Panc1 (cell line): ENCODE measurements at regions not wholly inside any gene's neighbourhood (a gene's known extent, or its start where the extent isn't known, plus 50 kb on each side); places are given as distances from the start of the nearest gene placed in this dataset.

Source experiments
- ATAC-seq: fragments of 200-7000 bp; cut with Tn5 transposase; 2 replicates; pipeline ENCODE4 v1.9.1; 2020; ENCODE audit warnings: mild to moderate bottlenecking, moderate library complexity
- BruUV-seq: library from RNA; stranded (reverse); fragments of 400-500 nt; replicated peaks from 2 replicates; lab custom pipeline; 2021; lab: Mats Ljungman, UMichigan
- CTCF ChIA-PET: fragments of 300-600 bp; sonication (Branson Sonifier 250); formaldehyde crosslinking; loops from one replicate; lab custom pipeline; 2022; ENCODE audit warnings: antibody characterized with exemption; lab: Charles Lee
- POLR2A ChIA-PET: fragments of 300-600 bp; sonication (Branson Sonifier 250); formaldehyde crosslinking; loops from one replicate; lab custom pipeline; 2022; ENCODE audit warnings: antibody characterized with exemption; lab: Charles Lee
- DNase-seq: peaks from one replicate; pipeline ENCODE4 v3.0.0-alpha.2; 2010; ENCODE audit warnings: low read depth, low spot score
- H3K27ac ChIP-seq: 2 replicates; pipeline ENCODE4 v1.5.1; 2011; ENCODE audit warnings: mild to moderate bottlenecking, low read length, inconsistent platforms
- H3K27me3 ChIP-seq: fragments of 200-500 bp; sonication (Bioruptor generic); 2 replicates; pipeline ENCODE4 v1.6.0; 2014; ENCODE audit warnings: low read length, inconsistent platforms; ENCODE audit not compliant: control insufficient read depth, insufficient read depth
- H3K36me3 ChIP-seq: fragments of 200-500 bp; sonication (Bioruptor generic); 2 replicates; pipeline ENCODE4 v1.5.1; 2014; ENCODE audit warnings: inconsistent platforms, mild to moderate bottlenecking, low read length, moderate library complexity; ENCODE audit not compliant: control insufficient read depth, insufficient read depth
- H3K4me1 ChIP-seq: 2 replicates; pipeline ENCODE4 v1.5.1; 2011; ENCODE audit warnings: inconsistent platforms, mild to moderate bottlenecking, low read length, moderate library complexity; ENCODE audit not compliant: control insufficient read depth, insufficient read depth
- H3K4me3 ChIP-seq, 2 experiments: 2 replicates each; pipeline ENCODE4 v1.5.1; 2011 to 2012; ENCODE audit warnings: low read depth in 2 of 2, low read length in 2 of 2, mild to moderate bottlenecking in 2 of 2, inconsistent platforms in 1 of 2, moderate library complexity in 1 of 2
- H3K9me3 ChIP-seq: fragments of 200-500 bp; sonication (Bioruptor generic); 2 replicates; pipeline ENCODE4 v1.5.1; 2014; ENCODE audit warnings: low read depth, mild to moderate bottlenecking, inconsistent platforms, low read length, moderate library complexity; ENCODE audit not compliant: control insufficient read depth, insufficient read depth
- CTCF ChIP-seq: fragments of 450-650 bp; IDR thresholded peaks from 2 replicates; pipeline ENCODE4 v1.5.1; 2017; ENCODE audit warnings: mild to moderate bottlenecking
- POLR2AphosphoS5 ChIP-seq: IDR thresholded peaks from 2 replicates; pipeline ENCODE4 v1.6.1; 2012; ENCODE audit warnings: mild to moderate bottlenecking, low read depth, low read length, moderate library complexity
- REST ChIP-seq, 2 experiments: IDR thresholded peaks; 2 replicates each; pipeline ENCODE4 v1.6.1; 2011 to 2012; ENCODE audit warnings: low read depth in 2 of 2, control low read depth in 1 of 2, low read length in 1 of 2, mild to moderate bottlenecking in 1 of 2, moderate library complexity in 1 of 2; ENCODE audit not compliant: insufficient read depth in 1 of 2
- SIN3A ChIP-seq: IDR thresholded peaks from 2 replicates; pipeline ENCODE4 v1.6.1; 2012; ENCODE audit warnings: low read depth, mild to moderate bottlenecking, low read length, moderate library complexity, borderline replicate concordance; ENCODE audit not compliant: insufficient read depth
- TCF7L2 ChIP-seq: IDR thresholded peaks from 2 replicates; pipeline ENCODE4 v1.6.1; 2011; ENCODE audit warnings: mild to moderate bottlenecking, low read depth, low read length, inconsistent platforms
- in situ Hi-C: cut with HindIII; loops from 2 replicates; pipeline ENCODE4 v1.10.0; 2016; ENCODE audit warnings: low sequenced_read_pairs, low pct_unique_long_range_greater_than_20kb
- intact Hi-C: fragments of 100-400 bp; cut with micrococcal nuclease; formaldehyde crosslinking; loops from one replicate; pipeline ENCODE4 v1.10.0; 2022; ENCODE audit not compliant: unreplicated experiment

GRCh38 chr15:70475407-70475781, 288.0 kb downstream of the UACA start:
- DNase-seq: no peak
- peak overlapping the region; percentile 15 to 41 for H3K4me3 ChIP-seq
- in situ Hi-C loops (no loop called here), intact Hi-C loops (no loop called here)
- H3K27ac ChIP-seq: peak overlapping the region; percentile 99
- ChIA-PET POLR2A (interaction anchor here (0.5 kb wide), 2 partner anchors 274 to 913 kb away, joined by 3 to 8 read pairs; no protein-coding TSS in a partner anchor), CTCF (interaction anchor here (0.5 to 2.3 kb wide), 4 partner anchors 8 to 244 kb away, joined by 3 to 5 read pairs (median 3); no protein-coding TSS in a partner anchor)
- BruUV-seq: no TSS peak
- H3K27me3 ChIP-seq: no peaks in the 10 kb centered on the region
- H3K36me3 ChIP-seq: no peaks in the 10 kb centered on the region
- peak; percentile 57 for ATAC-seq
- H3K9me3 ChIP-seq: no peaks in the 10 kb centered on the region
- peaks cover 46% of the 10 kb centered on the region for H3K4me1 ChIP-seq
- no peak for TF ChIP-seq TCF7L2
- TF ChIP-seq SIN3A: no peak
- TF ChIP-seq CTCF: no peak
- no peak for TF ChIP-seq REST (IDR thresholded peaks at IDR 0.05; ENCODE audit: insufficient read depth in 1 of 2, low read depth in 2 of 2, low read length in 1 of 2)
- TF ChIP-seq POLR2AphosphoS5: no peak

GRCh38 chr15:70474471-70475406, 288.6 kb downstream of the UACA start:
- Histone ChIP-seq H3K27me3 (no peaks in the 10 kb centered on the region), H3K4me3 (peak overlapping the region; percentile 15 to 41), H3K27ac (peak overlapping the region; percentile 99), H3K9me3 (no peaks in the 10 kb centered on the region), H3K4me1 (peaks cover 52% of the 10 kb centered on the region), H3K36me3 (no peaks in the 10 kb centered on the region)
- intact Hi-C loops (no loop called here), in situ Hi-C loops (no loop called here)
- POLR2A ChIA-PET: interaction anchor here (0.5 kb wide), 1 partner anchor 275 kb away, joined by 8 read pairs; no protein-coding TSS in a partner anchor
- CTCF ChIA-PET: interaction anchor here (0.7 to 2.3 kb wide), 2 partner anchors 7 to 203 kb away, joined by 3 to 5 read pairs; no protein-coding TSS in a partner anchor
- ATAC-seq (peak; percentile 88), DNase-seq (peak; percentile 85)
- TF ChIP-seq TCF7L2: peak; percentile 97
- no peak for TF ChIP-seq CTCF
- TF ChIP-seq POLR2AphosphoS5: peak; percentile 72
- TF ChIP-seq REST (IDR thresholded peaks at IDR 0.05; ENCODE audit: insufficient read depth in 1 of 2, low read depth in 2 of 2, low read length in 1 of 2): no peak
- TF ChIP-seq SIN3A: 0 out of 2 replicates have a peak, but pooled peaks have one; percentile 78
- BruUV-seq: no TSS peak
